Activated naive CD4-positive, alpha-beta T cell treated with anti-CD3 and anti-CD28 coated beads, Interleukin-2, amount 50 U/mL, for 24 hours (primary cell): ENCODE measurements at regions not wholly inside any gene's neighbourhood (a gene's known extent, or its start where the extent isn't known, plus 50 kb on each side); places are given as distances from the start of the nearest gene placed in this dataset.

Experiments used
- H3K27ac Mint-ChIP-seq: one replicate; pipeline ENCODE4 v1.8.0; 2021; ENCODE audit warnings: mild to moderate bottlenecking, mixed read lengths
- H3K27me3 Mint-ChIP-seq: one replicate; pipeline ENCODE4 v1.8.0; 2021; ENCODE audit warnings: mixed read lengths
- H3K36me3 Mint-ChIP-seq: one replicate; pipeline ENCODE4 v1.8.0; 2021; ENCODE audit warnings: mixed read lengths
- H3K4me1 Mint-ChIP-seq: one replicate; pipeline ENCODE4 v1.8.0; 2021; ENCODE audit warnings: mixed read lengths
- H3K4me3 Mint-ChIP-seq: one replicate; pipeline ENCODE4 v1.8.0; 2021; ENCODE audit warnings: mild to moderate bottlenecking, mixed read lengths
- H3K9me3 Mint-ChIP-seq: one replicate; pipeline ENCODE4 v1.8.0; 2021; ENCODE audit warnings: mixed read lengths

DNA sequence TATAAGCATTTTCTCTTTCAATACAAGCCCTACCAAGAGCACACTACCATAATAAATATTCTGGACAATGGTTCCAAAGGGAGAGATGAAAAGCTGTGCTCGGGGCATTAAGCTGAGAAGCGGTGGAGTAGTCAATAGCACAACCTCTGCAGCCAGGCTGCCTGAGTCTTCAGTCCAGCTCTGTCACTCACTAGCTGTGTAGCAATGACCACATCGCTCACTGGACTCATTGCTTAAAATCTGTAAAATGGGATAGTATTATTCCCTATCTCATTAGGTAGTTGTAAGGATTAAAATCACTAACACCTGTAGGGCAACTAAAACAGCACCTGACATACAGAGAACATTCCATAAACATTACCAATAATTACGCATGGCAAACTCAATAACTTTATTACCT is 199.9 kb upstream of the KLF14 start:
- Mint-ChIP-seq H3K27me3 (no peaks in the 10 kb centered on the region), H3K9me3 (no peaks in the 10 kb centered on the region), H3K4me3 (no peak overlapping the region), H3K36me3 (peaks cover 37% of the 10 kb centered on the region), H3K27ac (peak overlapping the region; percentile 85), H3K4me1 (peaks cover 92% of the 10 kb centered on the region)

DNA sequence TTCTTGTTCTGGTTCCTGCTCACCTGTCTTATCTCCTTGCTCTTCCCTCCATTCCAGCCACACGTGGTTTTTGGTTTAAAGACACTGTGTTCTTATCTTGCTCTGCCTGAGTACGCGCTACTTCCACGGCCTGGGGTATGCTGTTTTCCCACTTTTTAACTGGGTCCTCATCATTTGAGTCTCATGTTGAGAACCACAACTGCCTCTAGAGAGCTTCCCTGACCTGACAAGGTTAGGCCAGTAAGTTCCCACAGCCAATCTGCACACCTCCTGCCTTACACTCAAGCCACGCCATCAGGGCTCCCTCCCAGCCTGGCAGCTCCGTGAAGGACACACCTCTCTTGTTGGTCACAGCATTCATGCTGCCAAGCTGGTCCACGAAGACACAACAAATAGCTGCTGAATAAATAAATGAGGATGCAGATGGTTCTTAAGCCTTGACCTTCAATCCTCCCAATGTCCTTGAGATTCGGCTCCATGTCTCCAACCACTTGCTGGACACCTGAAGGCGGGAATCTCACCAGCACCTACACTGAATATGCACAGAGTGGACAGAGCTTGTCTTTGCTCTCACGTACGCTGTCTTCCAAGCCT is 201.7 kb upstream of the KLF14 start:
- no peaks in the 10 kb centered on the region for H3K27me3 Mint-ChIP-seq
- H3K27ac Mint-ChIP-seq, result peak overlapping the region; percentile 84
- H3K36me3 Mint-ChIP-seq, result peaks cover 35% of the 10 kb centered on the region
- no peaks in the 10 kb centered on the region for H3K9me3 Mint-ChIP-seq
- peaks cover 94% of the 10 kb centered on the region for H3K4me1 Mint-ChIP-seq
- H3K4me3 Mint-ChIP-seq, result peak overlapping the region; percentile 11

DNA sequence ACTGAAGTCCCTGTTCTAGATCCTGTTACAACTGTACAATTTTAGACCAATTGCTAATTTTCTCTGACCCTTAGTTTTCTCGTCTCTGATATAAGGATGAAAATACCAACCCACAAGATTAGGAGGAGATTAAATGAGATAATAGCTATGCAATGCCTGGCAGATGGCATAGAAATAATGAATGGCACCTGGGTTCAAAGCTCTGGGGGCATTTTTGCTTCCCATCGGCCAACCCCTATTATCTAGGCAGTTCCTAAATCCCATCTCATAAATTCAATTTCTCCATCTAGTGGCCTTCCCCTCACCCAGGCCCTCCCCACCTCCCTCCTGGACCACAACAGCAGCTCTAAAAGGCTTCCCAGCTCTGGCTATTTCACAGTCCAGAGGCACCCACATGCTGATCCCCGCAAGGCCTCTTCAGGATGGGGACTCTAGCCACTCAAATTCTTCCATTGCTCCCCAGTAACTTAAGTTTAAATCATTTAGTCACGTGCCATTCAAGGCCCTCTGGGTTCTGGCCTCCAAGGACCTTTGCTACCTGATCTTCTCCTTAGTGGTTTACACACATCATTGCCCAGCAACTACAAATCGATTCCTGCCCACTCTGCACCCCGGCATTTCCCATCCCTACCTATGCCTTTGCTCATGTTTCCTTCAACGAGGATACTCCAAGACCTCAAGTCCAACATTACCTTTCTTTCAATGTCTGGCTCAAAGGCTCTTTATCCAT is 202.4 kb upstream of the KLF14 start:
- Mint-ChIP-seq H3K4me1 (peaks cover 94% of the 10 kb centered on the region), H3K27ac (peak overlapping the region; percentile 84), H3K27me3 (no peaks in the 10 kb centered on the region), H3K9me3 (no peaks in the 10 kb centered on the region), H3K4me3 (peak overlapping the region; percentile 41), H3K36me3 (peaks cover 40% of the 10 kb centered on the region)

DNA sequence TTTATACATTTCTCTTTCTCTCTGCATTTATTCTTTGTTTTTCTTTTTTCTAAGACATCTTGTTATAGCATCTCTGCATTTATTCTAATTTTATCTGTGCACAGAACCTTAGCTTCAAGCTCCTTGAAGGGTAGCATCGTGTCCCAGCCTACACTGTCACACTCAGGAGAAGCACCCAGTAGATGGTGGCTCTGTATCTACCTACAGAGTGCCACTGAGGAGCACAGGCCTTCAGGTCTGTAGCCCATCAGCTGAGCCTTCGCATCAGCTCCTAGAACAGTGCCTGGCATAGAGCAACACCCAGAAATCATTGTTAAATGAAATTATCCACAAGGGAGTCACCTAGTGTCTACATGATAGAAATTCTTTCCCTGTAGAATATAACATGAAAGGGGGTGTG is 203.0 kb upstream of the KLF14 start:
- Mint-ChIP-seq H3K27ac (peak overlapping the region; percentile 84), H3K36me3 (peaks cover 47% of the 10 kb centered on the region), H3K9me3 (no peaks in the 10 kb centered on the region), H3K27me3 (no peaks in the 10 kb centered on the region), H3K4me1 (peaks cover 94% of the 10 kb centered on the region), H3K4me3 (peak overlapping the region; percentile 41)

DNA sequence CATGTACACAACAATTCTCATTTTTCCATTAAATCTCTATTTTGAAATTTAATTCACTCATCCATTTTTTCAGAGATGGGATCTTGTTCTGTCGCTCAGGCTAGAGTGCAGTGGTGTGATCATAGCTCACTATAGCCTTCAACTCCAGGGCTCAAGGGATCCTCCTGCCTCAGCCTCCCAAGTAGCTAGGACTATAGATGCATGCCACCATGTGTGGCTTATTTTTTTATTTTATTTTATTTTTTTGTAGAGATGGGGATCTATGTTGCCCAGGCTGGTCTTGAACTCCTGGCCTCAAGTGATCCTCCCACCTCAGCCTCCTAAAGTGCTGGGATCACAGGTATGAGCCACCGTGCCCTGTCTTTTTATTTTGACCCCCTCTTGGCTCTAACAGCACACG is 203.8 kb upstream of the KLF14 start:
- H3K27me3 Mint-ChIP-seq, result no peaks in the 10 kb centered on the region

DNA sequence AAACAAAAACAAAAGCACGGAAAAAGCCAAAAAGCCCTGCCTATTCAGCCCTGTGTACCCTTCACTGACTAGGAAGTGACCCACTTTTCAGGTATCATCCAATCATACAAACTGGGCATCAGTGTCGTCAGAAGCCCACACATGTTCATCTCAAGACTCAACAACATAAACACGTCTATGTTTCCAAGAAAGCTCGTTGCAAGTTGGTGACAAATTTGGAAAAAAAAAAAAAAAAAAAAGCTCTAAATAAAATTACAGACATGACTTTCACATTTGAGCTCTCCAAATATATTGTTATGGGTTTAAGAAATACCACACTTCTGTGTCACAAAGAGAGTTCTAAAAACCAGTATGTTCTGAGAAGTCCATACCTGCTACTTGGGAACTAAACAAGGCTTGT is 204.7 kb upstream of the KLF14 start:
- peaks cover 94% of the 10 kb centered on the region for H3K4me1 Mint-ChIP-seq
- H3K9me3 Mint-ChIP-seq, result no peaks in the 10 kb centered on the region
- no peaks in the 10 kb centered on the region for H3K27me3 Mint-ChIP-seq
- peak overlapping the region; percentile 12 for H3K27ac Mint-ChIP-seq
- H3K4me3 Mint-ChIP-seq, result peak overlapping the region; percentile 62
- peaks cover 62% of the 10 kb centered on the region for H3K36me3 Mint-ChIP-seq

More for the DNA sequence above, 203.8 kb upstream of the KLF14 start:
- H3K4me3 Mint-ChIP-seq, result peak overlapping the region; percentile 62
- peaks cover 55% of the 10 kb centered on the region for H3K36me3 Mint-ChIP-seq
- H3K27ac Mint-ChIP-seq, result peak overlapping the region; percentile 26
- no peaks in the 10 kb centered on the region for H3K9me3 Mint-ChIP-seq
- peaks cover 94% of the 10 kb centered on the region for H3K4me1 Mint-ChIP-seq

DNA sequence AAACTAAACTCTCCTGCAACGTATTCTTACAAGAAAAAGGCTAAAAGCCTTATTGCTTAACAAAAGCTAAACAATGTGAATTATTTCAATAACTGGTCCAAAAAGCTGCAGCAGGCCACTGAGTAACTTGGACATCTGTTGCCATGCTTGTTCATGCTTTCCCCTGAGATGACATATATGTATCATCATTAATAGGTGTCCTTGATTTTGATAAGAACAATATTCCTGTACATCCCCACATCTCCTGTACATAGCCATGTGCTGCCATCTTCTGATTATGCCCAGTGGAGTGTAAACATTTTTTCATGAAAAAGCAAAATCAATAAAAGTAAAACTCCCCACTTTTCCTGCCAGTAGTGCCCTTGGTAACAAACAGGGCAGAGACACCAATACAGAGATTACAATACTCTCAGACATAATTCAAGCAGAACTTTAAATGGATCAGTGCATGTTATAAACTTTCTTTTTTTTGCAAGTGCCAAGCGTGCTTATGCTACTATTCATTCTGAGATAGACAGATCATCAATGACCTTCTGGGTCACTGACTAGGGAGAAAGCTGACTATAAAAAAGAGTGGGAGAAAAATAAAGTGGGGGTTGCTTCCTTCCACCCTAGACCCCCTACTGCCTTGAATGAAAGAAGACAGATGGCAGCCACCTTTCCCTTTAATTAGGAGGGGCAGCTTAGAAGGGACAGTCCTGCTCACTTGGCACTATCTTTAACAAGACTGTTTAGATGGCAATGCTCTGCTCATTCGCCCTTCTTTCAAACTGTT is 205.5 kb upstream of the KLF14 start:
- H3K36me3 Mint-ChIP-seq, result peaks cover 56% of the 10 kb centered on the region
- no peaks in the 10 kb centered on the region for H3K9me3 Mint-ChIP-seq
- H3K27me3 Mint-ChIP-seq, result no peaks in the 10 kb centered on the region
- peaks cover 93% of the 10 kb centered on the region for H3K4me1 Mint-ChIP-seq
- H3K27ac Mint-ChIP-seq, result peak overlapping the region; percentile 91
- peak overlapping the region; percentile 87 for H3K4me3 Mint-ChIP-seq

DNA sequence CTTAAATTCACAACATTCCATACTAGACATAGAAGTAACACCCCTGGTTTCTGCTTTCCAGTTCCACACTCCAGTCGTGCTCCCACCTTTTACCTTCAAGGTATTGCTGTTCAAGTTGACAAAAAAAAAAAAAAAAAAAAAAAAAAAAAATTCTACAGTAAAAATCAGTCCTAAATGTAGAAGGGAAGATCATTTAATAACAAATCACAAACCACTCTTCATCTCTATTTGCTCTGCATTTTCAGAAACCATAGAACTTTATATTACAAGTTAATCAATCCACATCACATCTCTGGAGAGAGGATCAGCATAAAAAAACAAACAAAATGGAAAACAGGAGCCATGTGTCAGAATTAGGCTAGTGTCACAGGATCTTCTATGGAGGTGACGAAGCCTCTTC is 206.3 kb upstream of the KLF14 start:
- Mint-ChIP-seq H3K27ac (peak overlapping the region; percentile 91), H3K9me3 (no peaks in the 10 kb centered on the region), H3K4me3 (peak overlapping the region; percentile 88), H3K27me3 (no peaks in the 10 kb centered on the region), H3K4me1 (peaks cover 94% of the 10 kb centered on the region), H3K36me3 (peaks cover 60% of the 10 kb centered on the region)

DNA sequence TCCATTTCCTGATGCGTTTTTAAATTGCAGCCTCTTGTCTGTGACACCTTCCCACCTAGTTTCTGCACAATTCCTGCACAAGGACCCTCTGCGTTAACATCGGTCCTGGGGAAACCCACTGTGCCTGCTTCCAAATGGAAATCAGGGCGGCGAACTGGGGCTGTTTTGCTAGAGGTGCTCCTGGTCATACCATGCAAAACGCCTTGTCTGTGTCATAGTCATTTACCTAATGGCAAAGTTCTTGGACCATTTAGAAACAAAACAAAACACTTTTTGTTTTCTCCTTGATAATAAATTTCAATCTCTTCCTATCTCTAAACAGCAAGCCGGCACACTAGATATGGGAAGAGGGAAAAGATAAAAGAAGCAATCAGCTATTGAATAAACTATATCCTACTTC is 206.9 kb upstream of the KLF14 start:
- H3K27ac Mint-ChIP-seq, result peak overlapping the region; percentile 93
- H3K4me1 Mint-ChIP-seq, result peaks cover 94% of the 10 kb centered on the region
- H3K4me3 Mint-ChIP-seq, result peak overlapping the region; percentile 88
- no peaks in the 10 kb centered on the region for H3K27me3 Mint-ChIP-seq
- no peaks in the 10 kb centered on the region for H3K9me3 Mint-ChIP-seq
- H3K36me3 Mint-ChIP-seq, result peaks cover 60% of the 10 kb centered on the region

DNA sequence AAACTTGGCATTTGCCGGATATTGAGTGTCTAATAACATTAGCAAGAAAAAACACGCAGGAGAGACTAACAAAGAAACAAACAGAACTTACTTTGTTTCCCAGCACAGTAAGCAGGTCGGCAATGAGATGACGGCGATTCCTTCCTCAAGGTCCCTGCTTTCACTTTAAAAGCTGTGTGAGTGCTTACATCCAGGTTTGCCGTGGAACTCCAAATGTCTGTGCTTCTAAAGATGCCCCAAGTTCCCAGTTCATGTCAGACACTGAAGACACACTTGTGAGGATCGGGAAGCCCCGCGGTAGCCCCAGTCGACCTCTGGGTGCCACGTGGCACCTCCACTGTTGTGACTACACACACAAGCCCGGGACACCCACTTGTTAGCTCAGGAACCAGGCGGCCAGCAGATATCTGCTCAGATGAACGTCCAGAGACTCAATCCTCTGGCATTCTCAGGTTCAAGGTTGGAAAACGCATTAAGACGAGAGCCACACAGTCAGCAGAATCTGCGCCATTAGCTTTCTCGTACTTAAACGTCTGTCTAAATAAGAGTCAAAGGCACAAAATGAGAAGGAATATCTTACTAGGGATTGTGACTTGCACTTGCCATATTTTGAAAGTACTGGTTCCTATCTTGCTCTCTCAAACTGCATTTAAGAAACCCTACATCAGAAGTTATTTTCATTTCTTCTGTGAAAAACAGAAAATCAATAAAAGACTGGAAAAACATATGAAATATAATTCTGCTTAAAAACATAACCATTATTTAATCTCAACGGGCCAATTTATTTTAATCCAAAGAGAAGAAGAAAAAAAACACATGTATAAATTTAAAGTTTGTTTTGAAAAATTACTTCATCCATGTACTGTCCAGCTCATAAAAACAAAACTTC is 207.6 kb upstream of the KLF14 start:
- Mint-ChIP-seq H3K36me3 (peaks cover 60% of the 10 kb centered on the region), H3K4me1 (peaks cover 94% of the 10 kb centered on the region), H3K27ac (peak overlapping the region; percentile 93), H3K4me3 (peak overlapping the region; percentile 88), H3K27me3 (no peaks in the 10 kb centered on the region), H3K9me3 (no peaks in the 10 kb centered on the region)

DNA sequence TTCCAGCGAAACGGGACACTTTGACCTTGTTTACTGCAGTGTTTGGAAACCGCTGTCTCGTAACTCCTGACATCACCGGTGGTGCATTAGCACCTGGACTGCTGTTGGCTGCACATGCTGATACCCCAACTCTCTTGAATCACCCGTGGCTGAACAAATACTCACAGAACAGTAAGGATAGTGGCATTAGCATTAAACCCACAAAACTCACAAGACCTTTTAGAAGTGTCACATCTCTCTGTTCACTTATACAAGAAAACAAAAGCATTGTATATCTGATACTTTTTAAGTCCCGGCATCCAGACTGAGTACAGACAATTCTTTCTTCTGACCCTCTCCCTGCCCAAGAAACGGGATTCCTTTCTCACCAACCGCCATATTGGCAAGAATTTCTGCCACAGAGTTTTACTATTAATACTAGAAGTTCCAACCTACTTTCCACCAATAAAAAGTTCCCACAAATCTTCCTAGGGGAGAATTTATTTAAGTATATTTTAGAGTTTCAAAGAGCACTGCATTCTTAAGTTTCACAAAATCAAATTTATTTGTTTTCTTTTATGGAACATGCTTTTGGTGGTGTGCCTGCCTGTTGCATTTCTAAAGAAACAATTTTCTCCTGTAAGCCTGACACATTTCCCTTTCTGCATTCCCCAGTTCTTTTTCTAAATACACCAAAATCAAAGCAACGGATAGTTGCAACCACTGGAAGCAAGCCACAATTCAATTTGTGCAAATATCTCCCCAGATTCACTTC is 208.4 kb upstream of the KLF14 start:
- Mint-ChIP-seq H3K27ac (peak overlapping the region; percentile 93), H3K36me3 (peaks cover 56% of the 10 kb centered on the region), H3K27me3 (no peaks in the 10 kb centered on the region), H3K4me3 (peak overlapping the region; percentile 88), H3K9me3 (no peaks in the 10 kb centered on the region), H3K4me1 (peaks cover 94% of the 10 kb centered on the region)

DNA sequence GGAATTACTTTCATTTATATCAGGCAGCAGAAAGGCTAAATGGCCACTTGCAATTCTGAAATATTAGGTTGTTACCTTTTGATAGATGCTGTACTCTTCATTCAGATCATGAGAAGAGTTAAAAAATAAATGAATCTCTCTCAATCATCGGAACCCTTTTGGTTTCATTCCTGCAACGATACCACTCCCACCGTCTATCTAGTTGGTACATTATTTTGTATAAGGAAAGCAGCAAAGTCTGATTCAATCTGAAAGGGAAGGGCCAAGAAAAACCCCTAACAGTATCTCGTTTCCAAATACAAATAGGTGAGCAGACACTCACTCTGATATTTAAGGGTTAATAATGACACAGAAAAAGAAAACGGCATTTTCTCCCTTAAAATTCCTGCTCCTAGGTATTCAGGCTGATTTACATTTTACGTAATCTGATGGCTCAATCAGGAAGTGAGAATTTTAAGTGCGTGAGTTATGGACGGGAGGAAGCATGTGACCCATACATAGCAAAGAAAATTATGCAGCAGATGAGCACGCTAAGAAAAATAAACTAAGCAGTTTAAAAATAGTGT is 209.4 kb upstream of the KLF14 start:
- Mint-ChIP-seq H3K36me3 (peaks cover 61% of the 10 kb centered on the region), H3K4me1 (peaks cover 98% of the 10 kb centered on the region), H3K4me3 (peak overlapping the region; percentile 88)

DNA sequence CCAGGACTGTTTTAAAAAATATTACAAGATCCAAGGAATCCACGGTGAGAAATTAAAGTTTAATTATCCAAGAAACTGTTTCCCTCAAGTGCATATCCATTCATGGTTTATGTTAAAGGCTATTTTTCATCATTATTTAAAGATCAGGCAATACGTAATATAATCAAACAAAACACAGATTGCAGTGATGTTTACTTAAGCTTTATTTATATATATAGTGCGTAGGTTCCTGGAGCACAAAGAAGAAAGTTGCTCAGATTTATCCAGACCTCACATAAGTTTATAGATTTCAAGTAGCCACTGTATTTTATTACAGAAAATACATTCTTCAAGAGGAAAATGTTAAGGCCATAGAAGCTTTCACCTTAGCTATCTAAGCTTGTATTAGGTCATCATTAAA is 210.0 kb upstream of the KLF14 start:
- H3K27ac Mint-ChIP-seq, result peak overlapping the region; percentile 93
- H3K36me3 Mint-ChIP-seq, result peaks cover 61% of the 10 kb centered on the region
- no peaks in the 10 kb centered on the region for H3K27me3 Mint-ChIP-seq
- H3K4me1 Mint-ChIP-seq, result peaks cover 95% of the 10 kb centered on the region
- peak overlapping the region; percentile 88 for H3K4me3 Mint-ChIP-seq
- no peaks in the 10 kb centered on the region for H3K9me3 Mint-ChIP-seq

More for the DNA sequence above, 209.4 kb upstream of the KLF14 start:
- Mint-ChIP-seq H3K9me3 (no peaks in the 10 kb centered on the region), H3K27ac (peak overlapping the region; percentile 93), H3K27me3 (no peaks in the 10 kb centered on the region)

DNA sequence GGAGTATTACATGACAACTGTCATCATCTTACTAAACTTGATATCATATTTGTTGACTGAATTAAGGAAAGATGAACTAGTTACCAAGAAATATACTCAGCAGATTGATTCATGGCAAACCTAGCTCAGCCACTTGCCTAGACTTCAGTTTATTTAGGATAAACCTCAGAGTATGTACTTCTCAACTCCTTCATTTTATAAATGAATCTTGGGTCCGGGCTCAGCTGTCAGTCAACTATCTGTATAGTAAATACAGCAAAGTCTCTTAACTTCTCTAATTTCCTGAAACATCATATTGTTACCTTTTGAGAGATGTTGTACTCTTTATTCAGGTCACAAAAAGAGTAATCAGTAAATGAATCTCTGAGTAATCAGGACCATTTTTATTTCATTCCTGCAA is 211.0 kb upstream of the KLF14 start:
- no peaks in the 10 kb centered on the region for H3K9me3 Mint-ChIP-seq
- peak overlapping the region; percentile 92 for H3K27ac Mint-ChIP-seq
- peaks cover 57% of the 10 kb centered on the region for H3K36me3 Mint-ChIP-seq
- H3K27me3 Mint-ChIP-seq, result no peaks in the 10 kb centered on the region
- peaks cover 85% of the 10 kb centered on the region for H3K4me1 Mint-ChIP-seq
- H3K4me3 Mint-ChIP-seq, result peak overlapping the region; percentile 79
